ENCODE measurements at regions not wholly inside any gene's neighbourhood (a gene's known extent, or its start where the extent isn't known, plus 50 kb on each side); places are given as distances from the start of the nearest gene placed in this dataset.

DNA sequence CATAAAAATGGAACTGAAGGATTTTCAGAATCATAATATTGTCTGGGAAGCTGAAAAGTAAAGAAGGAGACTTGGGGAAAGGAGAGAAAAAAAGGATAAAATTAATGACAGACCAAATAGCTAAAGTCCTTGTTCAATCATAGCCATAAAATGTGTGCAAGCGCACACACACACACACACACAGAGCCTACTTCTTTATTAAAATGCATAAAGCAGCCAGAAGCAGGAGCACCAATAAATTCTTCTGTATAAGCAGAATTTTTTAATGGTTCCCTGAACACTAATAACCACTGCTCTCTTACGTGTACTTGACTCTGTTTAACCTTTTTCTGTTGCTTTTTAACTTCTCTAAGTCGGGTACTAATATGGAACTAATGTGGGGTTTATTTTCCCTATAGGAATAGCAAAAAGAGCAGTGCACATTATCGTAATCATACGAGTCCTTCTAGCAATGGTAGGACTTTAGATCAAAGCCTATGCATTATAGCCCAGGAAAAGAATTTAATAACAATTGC is 131.0 kb upstream of the PSMD7 start:
- H3K27me3 ChIP-seq (ENCODE audit: control insufficient read depth, insufficient read depth, low read length), result no peaks in the 10 kb centered on the region
- TF ChIP-seq CTCF (IDR thresholded peaks at IDR 0.05; ENCODE audit: insufficient read depth, low read length, severe bottlenecking), result no peak
- DNase-seq (ENCODE audit: low read depth) (no peak), FAIRE-seq (no peak)
- H3K4me3 ChIP-seq (ENCODE audit: low read depth, low read length), result no peak overlapping the region
- no peaks in the 10 kb centered on the region for H3K36me3 ChIP-seq (ENCODE audit: control insufficient read depth, insufficient read depth, low read length)

DNA sequence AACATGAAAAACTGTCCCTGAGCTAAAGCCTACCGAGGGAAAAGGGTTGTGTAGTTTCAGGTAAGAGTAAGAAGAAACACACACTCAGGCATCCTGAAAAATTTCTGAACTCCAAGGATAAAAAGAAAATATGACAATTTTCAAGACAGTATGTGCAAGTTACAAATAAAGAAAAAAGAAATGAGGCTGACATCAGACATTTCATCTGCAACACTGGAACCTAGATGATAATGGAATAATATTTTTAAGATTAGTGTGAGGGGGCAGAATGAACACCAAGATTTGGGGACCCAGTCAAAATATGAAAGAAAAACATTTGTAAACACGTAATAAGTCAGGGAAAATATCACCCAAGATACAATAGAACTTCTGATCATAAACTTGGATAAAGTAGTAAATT is 135.9 kb upstream of the PSMD7 start:
- FAIRE-seq, result no peak
- no peak for DNase-seq (ENCODE audit: low read depth)
- H3K4me3 ChIP-seq (ENCODE audit: low read depth, low read length), result no peak overlapping the region
- no peaks in the 10 kb centered on the region for H3K36me3 ChIP-seq (ENCODE audit: control insufficient read depth, insufficient read depth, low read length)
- H3K27me3 ChIP-seq (ENCODE audit: control insufficient read depth, insufficient read depth, low read length), result no peaks in the 10 kb centered on the region
- TF ChIP-seq CTCF (IDR thresholded peaks at IDR 0.05; ENCODE audit: insufficient read depth, low read length, severe bottlenecking), result no peak

DNA sequence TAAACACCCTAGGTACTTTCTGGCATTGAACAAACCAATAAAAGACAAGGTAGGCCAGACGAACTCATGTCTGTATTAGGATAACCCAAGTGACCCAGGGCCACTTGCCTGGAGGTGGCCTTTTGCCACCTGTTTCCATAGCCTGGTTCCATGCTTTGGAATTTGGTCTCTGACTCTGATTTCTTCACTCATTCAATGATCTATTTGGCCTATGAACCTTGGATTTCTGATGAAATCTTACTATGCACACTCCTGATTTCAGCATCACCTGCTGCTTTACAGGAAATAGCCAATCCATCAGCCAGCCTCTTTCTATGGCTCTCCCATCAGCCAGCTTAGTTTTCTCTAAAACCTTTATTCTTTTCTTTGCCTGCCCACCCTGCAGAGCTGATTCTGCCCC is 142.8 kb upstream of the PSMD7 start:
- no peaks in the 10 kb centered on the region for H3K36me3 ChIP-seq (ENCODE audit: control insufficient read depth, insufficient read depth, low read length)
- no peak for DNase-seq (ENCODE audit: low read depth)
- no peak overlapping the region for H3K4me3 ChIP-seq (ENCODE audit: low read depth, low read length)
- no peak for FAIRE-seq
- H3K27me3 ChIP-seq (ENCODE audit: control insufficient read depth, insufficient read depth, low read length), result no peaks in the 10 kb centered on the region
- no peak for TF ChIP-seq CTCF (IDR thresholded peaks at IDR 0.05; ENCODE audit: insufficient read depth, low read length, severe bottlenecking)

- Histone ChIP-seq H3K27me3 (ENCODE audit: control insufficient read depth, insufficient read depth, low read length) (no peaks in the 10 kb centered on the region), H3K4me3 (ENCODE audit: low read depth, low read length) (no peak overlapping the region), H3K36me3 (ENCODE audit: control insufficient read depth, insufficient read depth, low read length) (no peaks in the 10 kb centered on the region)
- TF ChIP-seq CTCF (IDR thresholded peaks at IDR 0.05; ENCODE audit: insufficient read depth, low read length, severe bottlenecking), result no peak
- no peak for DNase-seq (ENCODE audit: low read depth)
- no peak for FAIRE-seq
These were observed 150.0 kb upstream of the PSMD7 start for GRCh38 chr16:74146643-74147042.

DNA sequence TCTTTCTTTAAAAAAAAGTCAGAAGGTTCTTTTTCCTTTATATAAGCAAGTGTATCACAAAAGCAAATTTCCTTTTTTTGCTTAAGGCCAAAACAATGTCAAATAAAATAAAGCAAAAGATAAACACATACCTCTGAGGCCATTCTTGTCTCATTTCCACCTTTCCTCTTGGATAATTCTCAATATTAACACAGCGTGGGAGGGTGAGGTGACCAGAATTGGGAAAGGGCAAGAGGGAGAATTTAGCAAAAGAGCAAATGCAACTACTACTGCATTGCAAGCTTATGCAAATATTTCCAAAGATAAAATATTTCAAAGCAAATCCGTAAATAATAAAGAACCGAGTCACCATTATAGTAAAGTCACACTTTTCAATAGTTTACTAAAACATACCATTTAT is 153.4 kb upstream of the PSMD7 start:
- FAIRE-seq, result no peak
- Histone ChIP-seq H3K36me3 (ENCODE audit: control insufficient read depth, insufficient read depth, low read length) (no peaks in the 10 kb centered on the region), H3K4me3 (ENCODE audit: low read depth, low read length) (no peak overlapping the region), H3K27me3 (ENCODE audit: control insufficient read depth, insufficient read depth, low read length) (no peaks in the 10 kb centered on the region)
- no peak for TF ChIP-seq CTCF (IDR thresholded peaks at IDR 0.05; ENCODE audit: insufficient read depth, low read length, severe bottlenecking)
- DNase-seq (ENCODE audit: low read depth), result no peak

DNA sequence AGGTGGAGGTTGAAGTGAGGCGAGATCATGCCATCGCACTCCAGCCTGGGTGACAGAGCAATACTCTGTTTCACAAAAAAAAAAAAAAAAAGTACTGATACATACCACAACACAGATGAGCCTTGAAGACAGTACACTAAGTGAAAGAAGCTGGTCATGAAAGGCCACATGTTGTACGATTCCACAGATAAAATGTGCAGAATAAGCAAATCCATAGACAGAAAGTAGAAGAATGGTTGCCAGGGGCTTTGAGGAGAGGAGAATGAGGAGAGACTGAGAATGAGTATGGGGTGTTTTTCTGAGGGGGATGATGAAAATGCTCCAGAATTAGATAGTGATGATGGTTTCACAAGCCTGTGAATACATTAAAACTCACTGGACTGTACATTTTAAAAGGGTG is 155.6 kb upstream of the PSMD7 start:
- no peak for FAIRE-seq

More for the DNA sequence above, 155.6 kb upstream of the PSMD7 start:
- Histone ChIP-seq H3K36me3 (ENCODE audit: control insufficient read depth, insufficient read depth, low read length) (no peaks in the 10 kb centered on the region), H3K27me3 (ENCODE audit: control insufficient read depth, insufficient read depth, low read length) (no peaks in the 10 kb centered on the region), H3K4me3 (ENCODE audit: low read depth, low read length) (no peak overlapping the region)
- no peak for TF ChIP-seq CTCF (IDR thresholded peaks at IDR 0.05; ENCODE audit: insufficient read depth, low read length, severe bottlenecking)
- no peak for DNase-seq (ENCODE audit: low read depth)
